ENCODE measurements at regions not wholly inside any gene's neighbourhood (a gene's known extent, or its start where the extent isn't known, plus 50 kb on each side); places are given as distances from the start of the nearest gene placed in this dataset.

- DNase-seq (ENCODE audit: low read depth), result no peak
Observed at GRCh38 chr12:4223273-4223845, 50.2 kb upstream of the CCND2 start.

GRCh38 chr12:4221258-4221620, 52.3 kb upstream of the CCND2 start:
- no peak for DNase-seq (ENCODE audit: low read depth)

GRCh38 chr12:4220536-4221257, 52.9 kb upstream of the CCND2 start:
- no peak for DNase-seq (ENCODE audit: low read depth)

- DNase-seq (ENCODE audit: low read depth), result no peak
Observed at GRCh38 chr12:4217091-4217490, 56.5 kb upstream of the CCND2 start.

GRCh38 chr12:4216187-4216927, 57.2 kb upstream of the CCND2 start:
- no peak for DNase-seq (ENCODE audit: low read depth)

GRCh38 chr12:4215229-4216186, 58.1 kb upstream of the CCND2 start:
- DNase-seq (ENCODE audit: low read depth), result no peak

GRCh38 chr12:4214877-4215228, 58.7 kb upstream of the CCND2 start:
- DNase-seq (ENCODE audit: low read depth), result no peak

GRCh38 chr12:4213471-4213870, 60.1 kb upstream of the CCND2 start:
- DNase-seq (ENCODE audit: low read depth), result no peak

- no peak for DNase-seq (ENCODE audit: low read depth)
Observed at GRCh38 chr12:4212845-4213244, 60.7 kb upstream of the CCND2 start.

GRCh38 chr12:4211372-4211771, 62.2 kb upstream of the CCND2 start:
- no peak for DNase-seq (ENCODE audit: low read depth)

GRCh38 chr12:4210183-4210582, 63.4 kb upstream of the CCND2 start:
- no peak for DNase-seq (ENCODE audit: low read depth)

GRCh38 chr12:4206470-4206869, 67.1 kb upstream of the CCND2 start:
- no peak for DNase-seq (ENCODE audit: low read depth)

- DNase-seq (ENCODE audit: low read depth), result no peak
Observed at GRCh38 chr12:4203772-4204376, 69.7 kb upstream of the CCND2 start.

GRCh38 chr12:4202918-4203317, 70.6 kb upstream of the CCND2 start:
- no peak for DNase-seq (ENCODE audit: low read depth)

- no peak for DNase-seq (ENCODE audit: low read depth)
Observed at GRCh38 chr12:4202487-4202886, 71.1 kb upstream of the CCND2 start.

- no peak for DNase-seq (ENCODE audit: low read depth)
Observed at GRCh38 chr12:4201333-4202100, 72.0 kb upstream of the CCND2 start.

- DNase-seq (ENCODE audit: low read depth), result no peak
Observed at GRCh38 chr12:4197922-4198763, 75.4 kb upstream of the CCND2 start.

- DNase-seq (ENCODE audit: low read depth), result no peak
Observed at GRCh38 chr12:4196805-4197420, 76.6 kb upstream of the CCND2 start.

- DNase-seq (ENCODE audit: low read depth), result no peak
Observed at GRCh38 chr12:4194668-4195067, 78.9 kb upstream of the CCND2 start.

GRCh38 chr12:4193821-4194220, 79.7 kb upstream of the CCND2 start:
- no peak for DNase-seq (ENCODE audit: low read depth)
